ENCODE measurements at regions not wholly inside any gene's neighbourhood (a gene's known extent, or its start where the extent isn't known, plus 50 kb on each side); places are given as distances from the start of the nearest gene placed in this dataset.

DNA sequence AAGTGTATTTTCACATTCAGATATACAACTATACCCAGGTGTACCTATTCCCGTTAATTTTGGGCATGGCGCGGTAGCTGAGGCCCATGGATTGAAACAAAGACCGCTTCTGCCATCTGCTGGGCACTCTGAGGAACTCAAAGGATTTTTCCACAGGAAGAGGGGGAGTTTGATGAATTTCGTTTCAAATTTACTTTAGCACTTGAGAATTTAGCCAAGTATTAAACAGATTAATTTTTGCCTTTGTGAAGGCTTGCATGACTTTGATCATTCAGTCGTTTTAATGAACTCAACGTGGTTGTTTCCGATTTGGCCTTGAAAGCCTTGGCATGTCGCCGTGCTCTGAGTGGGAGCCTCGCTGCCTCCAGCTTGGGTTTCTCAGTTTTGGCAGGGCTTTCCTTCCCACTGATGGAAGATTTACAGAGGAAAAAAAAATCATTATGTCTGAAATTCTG is 153.2 kb upstream of the DDHD1 start:
- ChIA-PET CTCF (interaction anchor here (0.5 to 3.3 kb wide), 13 partner anchors 8 to 1776 kb away, joined by 3 to 24 read pairs (median 3); no protein-coding TSS in a partner anchor), POLR2A (ENCODE audit: low non-redundant PET) (no interaction called here)
- TF ChIP-seq, protein P1, sequence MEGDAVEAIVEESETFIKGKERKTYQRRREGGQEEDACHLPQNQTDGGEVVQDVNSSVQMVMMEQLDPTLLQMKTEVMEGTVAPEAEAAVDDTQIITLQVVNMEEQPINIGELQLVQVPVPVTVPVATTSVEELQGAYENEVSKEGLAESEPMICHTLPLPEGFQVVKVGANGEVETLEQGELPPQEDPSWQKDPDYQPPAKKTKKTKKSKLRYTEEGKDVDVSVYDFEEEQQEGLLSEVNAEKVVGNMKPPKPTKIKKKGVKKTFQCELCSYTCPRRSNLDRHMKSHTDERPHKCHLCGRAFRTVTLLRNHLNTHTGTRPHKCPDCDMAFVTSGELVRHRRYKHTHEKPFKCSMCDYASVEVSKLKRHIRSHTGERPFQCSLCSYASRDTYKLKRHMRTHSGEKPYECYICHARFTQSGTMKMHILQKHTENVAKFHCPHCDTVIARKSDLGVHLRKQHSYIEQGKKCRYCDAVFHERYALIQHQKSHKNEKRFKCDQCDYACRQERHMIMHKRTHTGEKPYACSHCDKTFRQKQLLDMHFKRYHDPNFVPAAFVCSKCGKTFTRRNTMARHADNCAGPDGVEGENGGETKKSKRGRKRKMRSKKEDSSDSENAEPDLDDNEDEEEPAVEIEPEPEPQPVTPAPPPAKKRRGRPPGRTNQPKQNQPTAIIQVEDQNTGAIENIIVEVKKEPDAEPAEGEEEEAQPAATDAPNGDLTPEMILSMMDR (conservative IDR thresholded peaks at IDR 0.05; ENCODE audit: low read depth) = peak; percentile 84
- peak; percentile 72 for DNase-seq (ENCODE audit: low spot score)
- H3K27ac ChIP-seq = no peak overlapping the region

DNA sequence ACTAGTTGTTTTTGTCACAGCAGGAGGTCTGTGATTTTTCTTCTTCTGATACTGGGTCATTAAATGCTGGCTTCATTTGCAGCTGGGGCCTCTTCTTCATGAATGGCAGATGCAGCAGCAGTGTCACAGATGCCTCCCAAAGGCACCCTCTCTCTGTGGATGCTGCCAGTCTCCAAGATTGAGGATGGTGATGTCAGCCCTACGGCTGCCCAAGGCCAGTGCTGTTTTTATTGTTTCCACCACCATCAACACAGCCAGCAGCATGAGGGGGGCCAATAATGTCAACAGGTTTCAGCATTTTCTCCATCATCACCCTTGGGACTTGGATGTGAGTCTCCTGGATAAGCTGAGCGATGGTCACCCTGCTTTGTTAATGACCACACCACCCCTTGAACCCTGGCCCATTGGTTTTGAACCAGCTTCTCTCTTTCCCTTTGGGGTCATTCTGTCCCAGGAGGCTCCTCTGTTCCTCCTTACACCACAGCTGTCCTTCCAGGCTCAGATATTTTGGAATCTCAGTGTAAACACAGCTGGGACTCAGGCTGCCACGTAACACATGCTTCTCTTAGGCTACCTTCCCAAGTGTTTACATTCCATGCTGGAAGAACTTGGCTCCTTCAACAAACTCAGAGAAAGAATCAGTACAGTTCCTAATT is 151.7 kb upstream of the DDHD1 start:
- CTCF ChIA-PET = interaction anchor here (1.5 to 3.3 kb wide), 2 partner anchors 9 to 153 kb away, joined by 5 to 24 read pairs; no protein-coding TSS in a partner anchor
- POLR2A ChIA-PET (ENCODE audit: low non-redundant PET) = no interaction called here
- no peak overlapping the region for H3K27ac ChIP-seq
- TF ChIP-seq, protein P1 (conservative IDR thresholded peaks at IDR 0.05; ENCODE audit: low read depth) = no peak
- DNase-seq (ENCODE audit: low spot score) = no peak

DNA sequence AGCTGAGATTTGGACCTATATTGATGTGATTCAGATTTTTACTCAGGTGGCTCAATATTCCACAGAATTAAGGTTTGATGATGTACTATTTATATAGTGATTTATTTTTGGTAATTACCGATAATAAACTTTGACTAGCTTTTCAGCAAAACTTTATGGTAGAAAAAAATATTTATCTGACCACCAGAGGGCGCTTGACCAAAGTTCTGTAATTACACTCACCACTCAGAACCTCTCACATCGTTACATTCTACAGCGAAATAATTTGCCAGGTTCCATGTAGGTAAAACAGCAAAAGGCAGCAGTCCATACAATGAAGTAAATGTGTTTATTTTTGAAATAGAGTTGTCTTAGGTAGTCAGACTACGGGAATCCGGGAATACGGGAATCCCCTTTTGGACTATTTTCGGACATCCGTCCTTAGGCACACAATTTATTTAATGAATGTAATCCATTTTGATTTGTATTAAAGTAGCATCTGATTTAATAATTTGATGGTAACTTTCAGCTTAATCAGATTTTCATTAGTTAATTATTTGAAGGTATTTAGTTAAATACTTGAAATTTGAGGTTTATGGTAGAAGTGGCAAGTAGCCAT is 143.0 kb upstream of the DDHD1 start:
- CTCF ChIA-PET = interaction anchor here (0.6 to 1.8 kb wide), 15 partner anchors 8 to 1278 kb away, joined by 3 to 24 read pairs (median 3); partner anchors contain the start of gene DDHD1
- H3K27ac ChIP-seq = no peak overlapping the region
- TF ChIP-seq, protein P1 (conservative IDR thresholded peaks at IDR 0.05; ENCODE audit: low read depth) = peak; percentile 66; the same call in 1 of the 2 replicates
- POLR2A ChIA-PET (ENCODE audit: low non-redundant PET) = no interaction called here
- DNase-seq (ENCODE audit: low spot score) = peak; percentile 25

DNA sequence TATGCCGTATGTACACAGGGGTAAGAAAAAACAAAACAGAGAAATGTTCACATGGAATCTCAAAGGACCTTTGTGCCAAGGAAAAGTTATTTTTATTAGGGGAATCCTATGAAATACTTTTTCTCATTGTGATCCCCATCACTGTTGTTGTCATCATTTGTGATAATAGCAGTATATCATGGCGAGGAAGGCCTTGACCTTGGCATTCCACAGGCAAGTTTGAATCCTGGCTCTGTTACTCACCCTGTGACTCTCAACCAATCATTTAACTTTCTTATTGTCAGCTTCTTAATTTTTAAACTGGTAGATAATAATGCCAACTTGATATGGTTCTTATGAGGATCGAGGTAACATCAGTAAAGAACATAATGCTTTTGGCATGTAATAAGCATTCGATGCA is 142.2 kb upstream of the DDHD1 start:
- DNase-seq (ENCODE audit: low spot score) = no peak
- POLR2A ChIA-PET (ENCODE audit: low non-redundant PET) = no interaction called here
- TF ChIP-seq, protein P1 (conservative IDR thresholded peaks at IDR 0.05; ENCODE audit: low read depth) = no peak
- no peak overlapping the region for H3K27ac ChIP-seq
- CTCF ChIA-PET = interaction anchor here (0.6 to 1.8 kb wide), 12 partner anchors 8 to 1073 kb away, joined by 3 to 24 read pairs (median 4); no protein-coding TSS in a partner anchor

DNA sequence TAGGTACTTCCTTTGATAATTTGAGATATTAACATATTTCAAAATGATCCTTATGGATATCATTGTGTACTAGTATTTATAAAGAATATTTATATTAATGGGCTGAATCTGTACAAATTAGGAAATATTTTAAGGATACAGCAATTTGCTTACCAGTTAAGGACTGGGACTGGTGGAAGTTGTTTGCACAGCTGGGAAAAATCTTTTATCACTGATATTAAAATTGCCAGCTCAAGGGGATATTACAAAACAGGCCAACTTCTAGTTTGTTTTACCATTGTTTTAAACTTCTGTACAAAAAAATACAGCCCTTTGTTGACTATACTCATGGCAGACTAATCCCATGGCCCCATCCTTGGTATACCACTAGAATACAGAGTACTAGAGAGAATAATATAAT is 133.2 kb upstream of the DDHD1 start:
- CTCF ChIA-PET = no interaction called here
- TF ChIP-seq, protein P1 (conservative IDR thresholded peaks at IDR 0.05; ENCODE audit: low read depth) = no peak

DNA sequence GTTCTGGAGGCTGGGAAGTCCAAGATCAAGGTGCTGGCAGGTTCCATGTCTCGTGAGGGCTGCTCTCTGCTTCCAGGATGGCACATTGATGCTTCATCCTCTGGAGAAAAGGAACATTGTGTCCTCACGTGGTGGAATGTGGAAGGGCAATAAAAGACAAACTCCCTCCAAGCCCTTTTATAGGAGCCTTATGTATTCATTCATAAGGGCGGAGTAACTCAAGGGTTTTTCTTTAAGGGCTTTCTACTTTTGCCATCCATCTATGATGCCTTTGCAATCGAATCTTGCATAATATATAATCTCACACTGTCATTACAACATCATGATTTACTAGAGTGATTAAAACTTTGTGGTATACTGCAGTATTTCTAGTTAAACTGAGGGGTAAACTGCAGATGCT is 132.7 kb upstream of the DDHD1 start:
- no peak overlapping the region for H3K27ac ChIP-seq
- ChIA-PET POLR2A (ENCODE audit: low non-redundant PET) (no interaction called here), CTCF (no interaction called here)
- DNase-seq (ENCODE audit: low spot score) = no peak
- TF ChIP-seq, protein P1 (conservative IDR thresholded peaks at IDR 0.05; ENCODE audit: low read depth) = no peak

More for the DNA sequence above, 133.2 kb upstream of the DDHD1 start:
- H3K27ac ChIP-seq = no peak overlapping the region
- POLR2A ChIA-PET (ENCODE audit: low non-redundant PET) = no interaction called here
- no peak for DNase-seq (ENCODE audit: low spot score)
